Activated naive CD4-positive, alpha-beta T cell treated with anti-CD3 and anti-CD28 coated beads, Interleukin-2, amount 50 U/mL, for 16 hours (primary cell): ENCODE measurements at regions not wholly inside any gene's neighbourhood (a gene's known extent, or its start where the extent isn't known, plus 50 kb on each side); places are given as distances from the start of the nearest gene placed in this dataset.

Source experiments
- DNase-seq: peaks from one replicate; pipeline ENCODE4 v3.0.0-alpha.2; 2020

DNA sequence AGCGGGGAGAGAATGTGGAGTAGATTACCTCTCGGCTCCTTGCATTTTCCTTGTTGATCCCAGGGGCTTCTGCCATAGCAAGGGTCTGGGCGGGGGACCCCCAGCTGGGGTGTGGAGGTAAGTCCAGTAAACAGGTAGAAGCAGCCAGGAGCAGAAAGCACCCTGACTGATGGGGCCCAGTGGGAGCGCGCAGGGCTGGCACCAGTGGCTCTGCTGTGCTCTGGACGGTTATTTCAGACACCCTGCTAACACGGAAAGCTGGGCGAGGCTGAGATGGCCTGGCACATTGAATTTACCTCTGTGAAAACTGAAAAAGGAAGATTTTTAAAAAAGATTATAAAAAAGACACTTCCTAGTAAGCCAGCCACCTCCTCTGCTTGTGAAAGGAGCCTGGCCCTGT, 88.4 kb upstream of the CALM2 start:
- DNase-seq, result no peak

DNA sequence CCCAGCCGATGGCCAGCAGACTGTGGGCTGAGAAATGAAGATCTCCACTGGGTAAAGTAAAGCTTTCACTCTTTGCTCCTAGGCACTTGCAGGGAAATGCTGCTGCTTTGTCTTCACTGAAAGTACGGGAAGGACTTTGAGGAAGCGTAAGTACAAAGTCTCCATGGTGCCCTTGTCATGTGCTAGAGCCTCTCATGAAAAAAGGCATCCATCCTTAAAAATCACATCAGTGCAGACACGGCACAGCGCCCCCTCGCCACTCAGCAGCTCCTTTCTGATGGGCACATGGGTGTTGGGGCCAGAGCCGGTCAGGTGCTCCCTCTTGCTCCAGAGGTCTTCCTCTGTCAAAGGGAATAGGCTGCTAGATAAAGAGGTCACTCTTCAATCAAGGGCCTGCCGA, 87.8 kb upstream of the CALM2 start:
- no peak for DNase-seq

DNA sequence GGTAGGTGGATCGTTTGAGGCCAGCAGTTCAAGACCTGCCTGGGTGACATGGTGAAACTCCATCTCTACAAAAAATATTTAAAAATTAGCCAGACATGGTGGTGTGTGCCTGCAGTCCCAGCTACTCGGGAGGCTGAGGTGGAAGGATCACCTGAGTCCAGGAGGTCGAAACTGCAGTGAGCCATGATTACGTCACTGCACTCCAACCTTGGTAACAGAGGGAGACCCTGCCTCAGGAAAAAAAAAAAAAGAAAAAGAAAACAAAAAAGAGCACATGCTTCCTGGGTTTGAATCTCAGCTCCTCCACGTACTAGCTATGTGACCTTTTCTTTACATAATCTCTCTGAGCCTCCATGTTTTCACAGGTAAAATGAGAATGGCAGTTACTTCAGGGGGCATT, 86.3 kb upstream of the CALM2 start:
- DNase-seq, result no peak

DNA sequence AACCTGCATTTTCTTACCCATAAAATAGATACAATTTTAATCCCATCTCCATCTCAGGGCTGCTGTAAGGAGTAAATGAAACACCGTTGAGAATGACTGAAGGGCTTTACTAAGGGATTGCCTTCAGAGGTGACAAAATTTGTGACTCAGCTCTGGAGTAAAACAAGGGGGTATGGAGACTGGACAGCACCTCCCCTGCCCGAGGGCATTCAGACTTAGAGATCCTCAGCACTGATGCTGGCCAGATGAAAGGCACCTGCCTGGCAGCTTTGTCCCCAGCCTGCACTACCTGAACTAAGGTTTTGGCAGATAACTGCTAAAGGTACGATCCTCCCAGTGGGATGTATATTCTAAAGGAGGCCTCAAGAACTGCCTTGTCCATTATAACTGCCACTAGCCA, 84.7 kb upstream of the CALM2 start:
- no peak for DNase-seq

DNA sequence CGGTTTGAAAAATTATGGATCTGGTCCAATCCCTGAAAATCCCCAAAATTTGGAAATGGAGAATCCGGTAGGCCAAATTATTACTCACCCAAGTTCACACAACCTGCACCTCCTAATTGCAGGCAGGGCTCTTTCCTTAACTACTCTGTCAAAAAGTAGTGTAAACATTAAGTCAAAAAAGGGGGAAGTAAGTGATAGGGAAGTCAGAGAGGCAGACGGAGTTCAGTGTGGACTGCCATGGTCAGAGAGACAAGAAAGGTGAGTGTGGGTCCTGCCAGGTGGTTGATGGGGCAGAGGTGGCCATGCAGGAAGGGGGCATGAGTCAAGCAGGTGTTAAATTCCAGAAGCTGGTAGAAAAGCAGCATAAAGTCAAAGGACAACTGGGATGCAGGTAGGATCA, 83.5 kb upstream of the CALM2 start:
- DNase-seq, result no peak

DNA sequence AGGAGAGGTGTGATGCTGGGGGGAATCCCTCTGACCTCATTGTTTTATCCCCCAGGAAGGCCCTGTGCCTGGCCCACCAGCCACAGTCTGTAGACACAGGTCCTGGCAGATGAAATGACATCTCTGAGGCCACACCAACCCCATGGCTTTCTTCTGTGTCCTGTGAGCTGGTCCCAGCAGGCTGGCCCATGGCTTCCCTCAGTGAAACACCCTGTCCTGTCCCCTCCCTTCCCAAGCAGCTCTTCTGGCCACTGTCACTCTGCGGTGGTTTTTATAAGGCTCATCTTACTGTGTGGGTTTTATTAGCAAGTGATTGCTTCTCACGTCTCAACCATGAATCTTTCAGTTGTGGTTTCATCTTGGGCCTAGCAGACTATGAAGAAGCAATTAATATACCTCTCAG, 81.6 kb upstream of the CALM2 start:
- DNase-seq, result no peak

DNA sequence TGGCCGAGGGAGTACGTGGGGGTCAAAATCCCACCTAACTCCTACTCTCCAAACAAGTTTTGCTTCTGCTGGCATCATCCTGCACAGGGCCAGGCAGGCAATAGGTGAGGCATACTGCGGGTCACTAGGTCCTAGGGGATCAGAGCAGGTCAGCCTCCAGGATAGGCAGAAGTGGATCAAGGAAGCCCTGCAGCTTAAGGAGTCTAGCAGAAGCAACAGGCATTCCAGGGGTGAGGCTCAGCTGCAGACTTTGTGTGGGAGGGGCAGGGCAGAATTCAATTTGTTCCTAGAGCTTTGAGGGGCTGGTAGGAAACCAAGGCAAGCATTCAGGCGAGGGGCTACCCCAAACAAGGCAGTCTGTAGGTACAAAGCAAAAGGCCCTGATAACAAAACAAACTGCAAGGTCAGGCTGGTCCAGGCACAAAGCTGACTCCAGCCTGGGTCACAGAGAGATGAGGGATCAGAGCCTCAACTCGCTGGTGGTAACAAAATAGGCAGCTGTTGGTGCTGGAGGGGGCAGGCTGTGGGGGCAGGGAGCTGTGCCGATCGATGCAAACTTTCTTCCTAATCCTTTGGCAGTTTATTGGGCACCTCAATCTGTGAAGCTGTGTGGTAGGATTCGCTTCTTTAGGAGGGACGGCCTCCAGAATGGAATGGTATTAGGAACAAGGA, 80.2 kb upstream of the CALM2 start:
- no peak for DNase-seq

DNA sequence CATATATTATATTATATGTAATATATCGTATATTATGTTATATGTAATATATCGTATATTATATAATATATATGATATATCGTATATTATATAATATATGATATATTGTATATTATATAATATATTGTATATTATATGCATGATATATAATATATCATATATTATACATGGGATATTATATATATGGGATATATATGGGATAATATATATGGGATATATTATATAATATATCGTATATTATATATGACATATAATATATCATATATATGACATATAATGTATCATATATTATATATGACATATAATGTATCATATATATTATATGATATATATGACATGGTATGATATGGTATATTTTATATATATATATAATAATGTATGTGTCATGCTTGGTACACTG, 79.5 kb upstream of the CALM2 start:
- no peak for DNase-seq

DNA sequence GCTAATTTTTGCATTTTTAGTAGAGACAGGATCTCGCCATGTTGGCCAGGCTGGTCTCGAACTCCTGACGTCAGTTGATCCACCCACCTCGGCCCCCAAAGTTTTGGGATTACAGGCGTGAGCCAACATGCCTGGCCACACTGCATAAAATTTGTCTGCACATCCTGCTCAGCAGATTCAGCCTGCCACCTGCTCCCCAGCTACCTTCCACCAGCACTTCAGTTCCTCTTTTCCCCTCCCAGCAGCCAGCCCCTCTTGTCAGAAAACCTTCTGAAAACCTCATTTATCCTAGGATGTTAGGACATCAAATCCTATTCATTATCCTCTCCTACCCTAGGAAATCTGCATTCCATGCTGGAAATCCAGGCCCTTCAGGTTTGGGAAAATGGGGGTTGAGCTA, 78.2 kb upstream of the CALM2 start:
- no peak for DNase-seq

DNA sequence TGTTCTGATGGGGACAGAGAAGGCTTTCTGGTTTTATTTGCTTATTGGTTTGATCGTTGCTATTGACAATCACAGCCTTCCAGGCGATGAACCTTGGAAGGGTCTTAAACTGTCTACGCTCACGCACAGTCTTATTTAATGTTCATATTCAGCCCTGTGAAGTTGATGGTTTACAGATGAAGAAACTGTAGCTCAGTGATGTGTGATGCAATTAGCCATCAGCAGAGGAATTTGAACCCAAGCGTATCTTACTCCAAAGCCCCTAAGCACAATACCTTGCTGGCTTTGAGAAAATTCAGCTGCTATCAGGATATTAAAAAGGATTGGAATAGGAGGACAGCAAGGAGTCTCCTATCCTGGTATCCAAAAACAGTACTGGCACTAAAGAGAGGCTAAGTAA, 77.1 kb upstream of the CALM2 start:
- no peak for DNase-seq

DNA sequence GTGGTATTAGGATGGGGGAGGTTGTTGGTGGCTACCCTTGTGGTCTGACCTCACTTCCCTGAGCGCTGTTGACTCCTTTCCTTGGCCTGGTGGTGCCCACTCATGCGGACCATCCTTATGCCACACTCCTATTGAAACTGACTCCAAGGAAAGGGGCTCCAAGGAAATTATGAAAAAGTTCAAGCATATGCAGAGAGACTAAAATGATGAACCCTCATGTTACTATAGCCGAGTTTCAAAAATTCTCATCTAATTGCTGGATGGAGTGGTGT, 75.0 kb upstream of the CALM2 start:
- no peak for DNase-seq

DNA sequence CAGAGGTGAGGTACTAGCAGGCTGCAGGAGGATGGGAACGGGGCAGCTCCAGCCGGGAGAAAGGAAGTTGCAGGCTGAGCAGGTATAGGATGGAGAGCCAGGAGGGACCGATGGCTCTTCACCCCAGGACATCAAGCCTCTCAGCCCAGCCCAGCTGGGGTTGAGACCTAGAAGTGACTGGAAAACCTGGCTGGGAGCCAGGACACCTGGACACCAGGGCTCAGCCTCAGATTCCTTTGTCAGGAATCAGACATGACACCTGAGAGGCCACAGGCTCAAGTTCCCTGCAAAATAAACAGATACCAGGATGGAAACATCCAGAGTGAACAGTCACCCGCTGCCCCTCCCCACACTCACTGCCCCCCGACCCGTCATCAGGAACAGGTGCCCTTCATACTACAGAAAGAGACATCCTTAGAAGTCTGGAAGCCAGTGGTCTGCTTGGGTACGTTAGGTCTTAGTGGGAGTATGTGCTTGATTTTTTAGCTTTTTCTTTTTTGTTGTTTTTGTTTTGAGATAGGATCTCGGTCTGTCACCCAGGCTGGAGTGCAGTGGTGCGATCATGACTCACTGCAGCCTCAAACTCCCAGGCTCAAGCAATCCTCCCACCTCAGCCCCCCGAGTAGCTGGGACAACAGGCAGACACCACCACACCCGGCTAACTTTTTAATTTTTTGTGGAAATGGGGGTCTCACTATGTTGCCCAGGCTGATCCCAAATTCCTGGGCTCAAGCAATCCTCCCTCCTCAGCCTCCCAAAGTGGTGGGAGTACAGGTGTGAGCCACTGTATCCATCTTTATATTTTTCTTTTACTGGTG, 74.5 kb upstream of the CALM2 start:
- no peak for DNase-seq

DNA sequence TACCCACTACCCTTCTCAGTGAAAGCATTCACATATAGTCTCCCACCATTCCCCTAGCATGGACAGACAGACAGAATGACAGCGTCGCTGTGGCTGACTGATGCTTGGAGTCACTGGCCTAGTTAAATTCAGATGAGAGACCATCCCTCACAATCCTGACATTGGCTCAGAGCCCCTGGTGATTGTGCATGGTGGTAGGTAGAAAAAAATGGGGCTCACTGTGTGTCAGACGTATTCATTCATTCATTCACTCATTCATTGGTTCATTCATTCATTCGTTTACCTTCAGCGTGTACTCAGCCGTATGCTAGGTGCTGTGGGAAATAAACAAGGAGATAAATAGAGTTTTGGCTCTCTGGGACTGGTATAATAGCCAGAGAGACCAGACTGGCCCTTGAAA, 73.6 kb upstream of the CALM2 start:
- DNase-seq, result no peak

DNA sequence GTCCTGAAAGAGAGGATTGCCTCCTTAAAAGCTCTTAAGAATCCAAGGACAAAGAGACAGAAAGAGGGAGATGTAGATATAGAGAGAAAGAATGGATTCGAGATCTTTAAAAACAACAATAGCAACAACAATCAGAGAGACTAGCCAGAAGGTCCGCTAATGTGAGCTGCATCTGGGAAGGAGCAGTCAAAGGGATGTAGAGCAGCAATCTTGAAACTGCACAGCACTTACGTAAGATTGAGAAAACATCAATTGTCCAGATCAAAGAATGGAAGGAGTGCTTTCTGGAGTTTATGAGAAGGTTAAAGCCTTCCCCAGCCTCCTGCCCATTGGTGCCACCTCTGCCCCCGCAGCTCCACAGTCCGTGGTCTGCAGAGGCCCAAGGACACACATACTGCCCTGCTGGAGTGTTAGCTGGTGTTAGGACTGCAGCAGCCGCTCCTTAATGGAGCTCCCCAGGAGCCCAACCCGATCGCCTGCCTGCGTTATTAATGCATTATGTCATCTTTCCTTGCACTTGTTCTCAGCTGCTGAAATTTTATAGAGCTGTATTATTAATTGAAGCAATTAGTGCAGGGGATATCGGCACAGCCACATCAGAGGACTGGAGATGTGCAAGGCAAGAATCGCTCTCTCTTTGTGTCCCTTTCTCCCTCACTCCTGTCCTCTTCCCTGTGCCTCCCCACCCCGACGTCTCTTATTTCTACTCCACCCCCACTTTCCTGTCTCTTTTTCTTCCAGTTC, 73.0 kb upstream of the CALM2 start:
- no peak for DNase-seq

DNA sequence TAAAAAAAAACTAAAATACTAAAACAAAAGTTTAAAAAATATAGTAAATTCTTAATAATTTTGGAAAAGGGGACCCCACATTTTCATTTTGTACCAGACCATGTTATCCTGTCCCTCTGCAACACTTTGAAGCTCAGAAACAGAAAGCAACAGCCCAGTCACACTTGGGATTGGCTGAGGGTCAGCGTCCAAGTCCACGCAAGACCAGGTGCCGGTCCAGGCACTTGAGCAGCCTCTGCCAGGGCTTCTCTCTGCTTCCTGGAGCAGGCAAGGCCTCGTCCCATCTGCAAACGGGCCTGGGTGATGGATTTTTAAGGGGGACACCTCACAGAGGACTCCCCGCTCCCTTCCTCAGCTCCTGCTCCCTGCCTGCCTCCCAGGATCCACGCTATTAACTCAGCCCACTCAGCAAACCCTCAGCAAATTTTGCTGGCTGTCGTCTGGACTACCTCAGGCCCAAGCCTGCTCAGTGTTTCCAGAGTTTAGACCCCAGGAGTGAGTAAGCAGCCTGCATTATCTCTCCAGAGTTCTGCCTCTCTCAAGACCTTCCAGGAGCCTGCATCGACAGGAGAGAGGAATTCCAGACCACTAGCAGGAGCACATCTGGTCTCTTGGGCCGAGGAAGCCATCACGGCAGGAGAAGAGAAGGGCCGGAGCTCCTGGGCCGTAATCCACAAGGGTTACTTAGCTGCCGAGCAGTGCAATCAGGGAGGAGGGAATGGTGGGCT, 67.4 kb upstream of the CALM2 start:
- DNase-seq, result no peak

DNA sequence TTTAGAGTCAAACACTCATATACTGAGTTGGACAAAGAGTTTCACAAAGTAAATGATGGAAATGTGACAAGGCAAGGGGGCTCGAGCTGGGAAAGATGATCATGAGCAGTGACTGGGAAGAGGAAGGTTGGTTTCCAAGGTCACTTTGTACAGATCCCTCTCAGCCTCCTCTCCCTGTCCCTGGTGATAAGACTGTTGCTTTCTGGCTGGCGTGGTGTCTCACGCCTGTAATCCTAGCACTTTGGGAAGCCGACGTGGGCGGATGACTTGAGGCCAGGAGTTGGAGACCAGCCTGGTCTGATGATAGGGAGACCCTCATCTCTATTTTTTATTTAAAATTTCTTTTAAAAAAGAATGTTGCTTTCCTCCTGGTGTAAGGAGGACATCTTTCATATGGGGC, 65.4 kb upstream of the CALM2 start:
- no peak for DNase-seq

DNA sequence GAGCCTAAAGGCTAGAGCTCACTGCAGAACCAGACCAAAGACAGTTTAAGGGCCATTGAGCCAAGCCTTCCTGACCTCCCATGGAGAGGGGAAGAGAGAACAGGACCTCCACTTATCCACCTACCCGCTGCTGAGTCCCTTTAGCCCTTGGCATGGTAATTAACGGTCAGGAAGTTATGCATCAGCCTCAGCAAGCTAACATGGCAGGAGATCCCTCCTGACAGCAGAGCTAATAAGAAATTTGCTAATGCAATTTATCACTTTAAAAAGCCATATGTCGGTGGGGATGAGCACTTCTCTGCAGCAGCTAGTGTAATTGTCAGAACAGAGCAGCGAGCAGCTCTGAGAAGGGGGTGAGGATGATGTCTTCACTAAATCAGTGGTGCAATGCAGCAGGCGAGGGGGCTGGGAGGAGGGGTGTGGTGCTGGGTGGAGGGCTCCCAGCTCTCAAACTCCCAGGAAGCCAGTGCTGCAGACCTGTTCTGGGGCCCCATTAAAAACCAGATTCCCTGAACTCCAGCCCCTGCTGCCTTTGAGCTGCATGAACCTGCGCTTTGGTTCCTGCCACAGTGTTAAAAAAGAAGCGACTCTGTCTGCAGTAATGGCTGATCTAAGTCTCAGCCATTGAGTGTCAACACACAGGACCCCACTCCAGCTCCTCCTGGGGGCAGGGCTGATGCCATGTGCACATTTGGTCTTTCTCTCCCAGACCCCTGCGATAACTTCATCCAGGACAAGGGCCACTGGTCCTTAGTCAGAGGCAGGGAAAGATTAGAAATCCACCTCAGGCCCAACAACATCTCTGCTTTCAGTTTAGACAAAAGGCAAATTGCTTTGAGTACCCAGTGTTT, 63.0 kb upstream of the CALM2 start:
- DNase-seq, result no peak

DNA sequence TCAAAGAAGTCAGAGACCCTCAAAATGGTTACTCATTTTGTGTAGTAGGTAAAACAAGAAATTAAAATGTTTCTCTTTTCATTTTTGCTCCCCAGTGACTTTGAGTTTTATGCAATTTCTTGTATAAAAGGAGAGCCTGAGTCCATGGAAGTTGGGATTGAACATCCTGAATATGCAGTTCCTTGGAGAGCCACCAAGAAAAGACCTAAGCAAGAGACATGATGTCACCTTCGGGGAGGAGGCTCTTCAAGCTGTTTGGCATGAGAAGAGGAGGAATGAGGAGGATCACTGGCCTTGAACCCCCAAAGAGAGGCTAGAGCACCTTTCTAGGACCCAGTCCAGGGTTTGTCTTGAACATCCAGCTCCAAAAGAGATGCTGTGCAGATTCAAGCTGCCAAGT, 62.3 kb upstream of the CALM2 start:
- no peak for DNase-seq

DNA sequence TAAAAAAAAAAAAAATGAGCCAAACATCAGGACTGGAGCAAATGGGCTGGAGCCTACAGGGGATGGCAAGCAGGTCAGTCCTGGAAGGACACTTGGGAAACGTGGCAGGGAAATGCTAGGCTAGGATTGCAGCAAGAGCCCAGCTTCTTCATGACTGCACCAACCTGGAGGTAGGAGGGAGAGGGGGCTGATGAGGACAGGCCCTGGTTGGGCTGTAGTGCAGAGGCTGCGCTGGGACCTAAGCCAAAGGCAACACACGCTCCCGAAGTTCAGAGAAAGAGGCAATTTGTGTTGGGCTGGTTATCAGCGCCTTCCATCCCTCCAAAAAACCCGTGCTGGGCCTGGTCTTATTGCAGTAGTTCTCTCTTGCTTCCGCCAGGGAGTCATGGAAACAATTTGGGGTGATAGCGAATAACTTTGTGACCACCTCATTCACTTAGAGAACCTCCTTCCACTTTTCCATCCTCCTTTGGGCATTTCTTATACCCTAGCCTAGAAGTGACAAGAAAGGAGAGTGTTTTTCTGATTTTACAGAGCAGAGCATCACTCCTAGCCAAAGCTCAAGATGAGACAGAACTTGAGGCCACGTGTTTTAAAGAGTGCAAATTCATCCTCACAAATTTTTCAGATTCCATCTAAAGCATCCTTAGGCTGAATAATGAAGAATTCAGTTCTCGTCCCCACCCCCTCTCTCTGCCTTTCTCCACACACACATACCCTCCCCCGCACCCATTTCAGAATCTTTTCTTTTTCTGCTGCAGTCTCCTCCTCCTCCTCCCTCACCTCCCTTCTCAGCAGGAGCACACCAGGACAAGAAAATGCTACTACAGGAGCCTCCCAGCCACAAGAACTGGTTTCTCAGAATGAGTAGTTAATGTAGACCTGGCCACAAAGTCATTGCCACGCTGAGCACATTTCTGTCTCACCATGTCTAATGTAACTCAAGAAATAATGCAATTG, 61.3 kb upstream of the CALM2 start:
- DNase-seq, result no peak

DNA sequence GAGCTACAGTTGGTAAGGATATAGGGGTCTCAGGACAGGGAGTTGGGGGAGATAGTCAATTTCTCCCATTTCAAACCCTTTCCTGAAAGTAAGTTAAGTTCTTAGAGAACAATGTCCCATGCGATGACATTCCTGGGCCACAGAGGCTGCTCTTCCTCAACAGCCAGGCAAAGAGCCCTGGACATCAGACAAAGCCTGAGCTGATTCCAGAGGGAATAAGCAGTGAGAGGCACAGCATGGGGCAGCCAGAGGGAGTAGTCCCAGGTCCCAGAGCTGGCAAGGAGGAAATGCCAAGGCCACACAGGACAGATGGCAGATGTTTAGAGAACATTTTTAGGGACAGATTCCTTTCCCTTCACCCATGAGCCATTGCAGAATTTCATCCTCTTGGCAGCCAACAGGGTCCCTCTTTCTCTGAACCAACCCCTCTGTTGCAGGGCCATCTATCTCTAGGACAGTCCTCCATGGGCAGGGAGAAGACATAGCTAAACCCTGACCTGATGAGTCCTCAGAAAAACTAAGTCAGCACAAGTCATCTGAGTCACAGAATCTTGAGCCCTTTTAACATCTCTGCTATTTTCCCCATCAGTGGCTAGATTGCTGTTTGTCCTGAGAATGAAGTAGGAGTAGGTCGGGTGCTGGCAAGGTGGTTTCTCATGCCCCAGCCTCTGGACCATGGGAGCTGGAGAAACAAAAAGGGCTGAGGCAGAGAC, 60.3 kb upstream of the CALM2 start:
- no peak for DNase-seq

DNA sequence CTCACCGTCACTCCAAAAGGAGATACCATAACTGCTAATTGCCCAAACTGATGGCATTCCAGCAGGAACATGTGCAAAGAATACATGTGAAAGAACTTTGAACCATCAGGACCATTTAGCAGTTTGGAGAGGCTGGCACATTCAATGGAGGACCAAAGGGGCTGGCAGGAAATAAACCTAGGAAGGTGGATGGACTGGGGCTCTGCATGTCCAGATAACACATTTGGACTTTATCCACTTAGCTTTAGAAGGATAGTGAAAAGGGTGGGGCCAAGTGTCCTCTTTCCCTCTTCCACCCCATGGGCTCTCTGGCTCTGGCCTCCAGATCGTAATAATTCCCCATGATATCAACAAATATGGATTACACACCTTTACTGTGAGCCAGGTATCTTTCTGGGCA, 58.8 kb upstream of the CALM2 start:
- no peak for DNase-seq
